ENCODE measurements at regions not wholly inside any gene's neighbourhood (a gene's known extent, or its start where the extent isn't known, plus 50 kb on each side); places are given as distances from the start of the nearest gene placed in this dataset.

DNA sequence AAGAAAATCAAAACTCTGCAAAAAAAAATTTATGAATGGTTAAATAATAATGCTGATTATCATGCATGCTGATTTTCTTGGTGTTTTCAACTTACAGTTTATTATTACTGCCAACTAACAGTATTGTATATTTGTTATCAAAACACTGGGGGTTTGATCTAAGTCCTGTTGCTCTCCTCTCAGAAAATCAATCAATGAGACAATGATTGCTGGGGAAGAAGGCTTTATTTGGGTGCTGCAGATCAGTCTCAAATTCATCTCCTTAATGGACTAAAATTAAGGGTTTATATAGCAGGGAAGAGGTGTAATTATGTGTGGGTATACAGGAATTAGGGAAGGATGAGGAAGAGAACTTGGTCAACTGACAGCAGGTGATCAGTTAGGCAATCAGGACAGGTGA lies 565.5 kb upstream of the CDH6 start:
- no peak overlapping the region for H3K4me3 ChIP-seq (replicated peaks; ENCODE audit: low read depth, low read length)
- TF ChIP-seq CTCF (IDR thresholded peaks at IDR 0.05; ENCODE audit: low read length, missing control alignments): no peak

DNA sequence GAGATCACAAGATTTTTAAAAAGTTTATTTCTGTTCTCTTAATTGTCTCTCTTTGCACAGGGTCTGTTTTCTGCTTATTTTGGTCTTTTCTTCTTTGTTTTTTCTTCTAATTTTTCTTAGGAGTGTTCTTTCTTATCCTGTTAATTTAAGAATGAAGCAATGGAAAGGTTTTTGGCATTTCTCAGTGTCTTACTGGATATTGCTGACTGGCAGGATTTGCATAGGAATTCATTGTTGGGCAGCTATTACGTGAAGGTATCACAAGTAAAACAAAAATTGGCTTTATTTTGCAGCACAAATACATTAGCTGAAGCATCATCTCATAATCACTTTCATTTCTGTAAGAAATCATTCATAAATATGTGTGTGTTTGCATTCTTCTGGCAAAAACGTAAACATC lies 566.9 kb upstream of the CDH6 start:
- DNase-seq (ENCODE audit: low read depth): no peak
- H3K4me3 ChIP-seq (replicated peaks; ENCODE audit: low read depth, low read length): no peak overlapping the region
- no peak for TF ChIP-seq CTCF (IDR thresholded peaks at IDR 0.05; ENCODE audit: low read length, missing control alignments)

More for the DNA sequence above, 565.5 kb upstream of the CDH6 start:
- DNase-seq (ENCODE audit: low read depth): no peak

GRCh38 chr5:30620481-30621085 lies 572.9 kb upstream of the CDH6 start:
- no peak for DNase-seq (ENCODE audit: low read depth)
- no peak for TF ChIP-seq CTCF (IDR thresholded peaks at IDR 0.05; ENCODE audit: low read length, missing control alignments)
- H3K4me3 ChIP-seq (replicated peaks; ENCODE audit: low read depth, low read length): no peak overlapping the region

DNA sequence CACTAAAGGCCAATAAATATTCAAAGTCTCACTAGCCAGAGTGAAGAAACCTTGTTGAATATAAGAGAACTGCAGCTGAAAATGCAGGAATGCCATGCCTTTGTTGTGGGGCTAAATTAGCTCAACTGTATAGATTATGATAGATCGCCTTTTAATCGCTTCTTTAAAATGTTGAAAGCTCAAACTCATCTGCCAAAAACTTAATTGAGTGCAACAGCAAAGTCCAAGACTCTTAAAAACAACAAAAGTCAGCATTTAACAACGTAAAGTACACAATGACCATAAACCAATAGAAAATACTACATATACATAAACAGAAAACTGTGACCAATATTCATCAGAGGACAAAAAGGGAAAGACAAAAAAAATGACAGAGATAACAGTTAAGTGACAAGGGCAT lies 585.0 kb upstream of the CDH6 start:
- no peak for TF ChIP-seq CTCF (IDR thresholded peaks at IDR 0.05; ENCODE audit: low read length, missing control alignments)
- DNase-seq (ENCODE audit: low read depth): no peak

DNA sequence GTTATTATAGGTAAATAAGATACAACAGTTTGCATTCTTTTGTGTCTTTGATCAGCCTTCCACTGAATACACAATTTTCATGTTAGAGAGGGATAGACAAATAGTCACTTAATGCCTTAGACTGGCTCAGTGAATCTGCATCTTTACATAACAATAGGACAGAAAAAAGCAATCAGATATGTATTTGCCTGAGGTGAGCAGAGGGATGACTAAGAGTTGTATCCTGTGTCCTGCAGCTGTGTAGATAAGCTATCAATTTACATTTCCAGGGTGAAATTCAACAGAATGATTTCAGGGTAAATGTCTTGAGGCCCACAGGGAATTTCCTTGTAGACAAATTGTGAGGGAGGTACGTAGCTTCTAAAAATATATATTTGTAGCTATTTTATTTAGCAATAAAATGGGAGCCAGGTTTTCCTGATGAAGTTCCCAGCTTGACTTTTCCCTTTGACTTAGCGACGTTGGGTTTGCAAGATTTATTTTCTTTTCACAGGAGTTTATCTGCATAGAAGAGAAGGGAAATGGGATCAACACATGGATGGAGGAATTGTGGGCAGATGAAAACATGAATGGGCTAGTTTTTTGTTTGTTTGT lies 586.1 kb upstream of the CDH6 start:
- no peak for DNase-seq (ENCODE audit: low read depth)
- no peak for TF ChIP-seq CTCF (IDR thresholded peaks at IDR 0.05; ENCODE audit: low read length, missing control alignments)
- H3K4me3 ChIP-seq (replicated peaks; ENCODE audit: low read depth, low read length): no peak overlapping the region

More for the DNA sequence above, 585.0 kb upstream of the CDH6 start:
- H3K4me3 ChIP-seq (replicated peaks; ENCODE audit: low read depth, low read length): no peak overlapping the region

DNA sequence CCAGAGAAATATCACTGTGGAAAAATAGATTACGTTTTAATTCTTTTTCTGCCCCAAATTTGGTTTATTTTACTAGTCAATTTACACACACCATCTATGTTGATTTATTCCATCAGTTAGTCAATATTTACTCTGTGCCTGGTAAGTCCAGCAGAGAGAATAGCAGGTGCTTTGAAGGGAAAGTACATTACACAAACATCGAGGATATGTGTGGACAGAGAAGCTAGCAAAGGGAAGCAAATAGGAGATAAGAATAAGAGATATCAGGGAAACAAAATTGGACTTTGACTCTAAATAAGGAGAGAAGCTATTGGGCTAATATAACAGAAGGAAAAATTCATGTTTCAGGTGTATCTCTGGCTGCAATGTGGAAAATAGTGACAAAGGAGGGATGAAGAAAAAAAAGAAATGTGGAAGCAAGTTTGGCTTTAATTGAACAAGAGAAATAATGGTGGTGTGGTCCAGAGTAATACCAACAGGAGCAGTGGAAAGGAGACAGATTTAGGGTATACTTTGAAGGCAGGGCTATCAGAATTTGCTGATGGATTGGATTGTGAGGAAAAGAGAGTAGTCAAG lies 587.7 kb upstream of the CDH6 start:
- TF ChIP-seq CTCF (IDR thresholded peaks at IDR 0.05; ENCODE audit: low read length, missing control alignments): no peak
- no peak overlapping the region for H3K4me3 ChIP-seq (replicated peaks; ENCODE audit: low read depth, low read length)

More for the DNA sequence above, 587.7 kb upstream of the CDH6 start:
- no peak for DNase-seq (ENCODE audit: low read depth)

Measured in fibroblast of pulmonary artery (primary cell).